HG03095 (cell line): ENCODE measurements at regions not wholly inside any gene's neighbourhood (a gene's known extent, or its start where the extent isn't known, plus 50 kb on each side); places are given as distances from the start of the nearest gene placed in this dataset.

Experiments
- ATAC-seq: cut with Tn5 transposase; IDR thresholded peaks from one replicate; pipeline ENCODE4 v1.9.1; 2021; ENCODE audit warnings: moderate library complexity; ENCODE audit not compliant: unreplicated experiment

DNA sequence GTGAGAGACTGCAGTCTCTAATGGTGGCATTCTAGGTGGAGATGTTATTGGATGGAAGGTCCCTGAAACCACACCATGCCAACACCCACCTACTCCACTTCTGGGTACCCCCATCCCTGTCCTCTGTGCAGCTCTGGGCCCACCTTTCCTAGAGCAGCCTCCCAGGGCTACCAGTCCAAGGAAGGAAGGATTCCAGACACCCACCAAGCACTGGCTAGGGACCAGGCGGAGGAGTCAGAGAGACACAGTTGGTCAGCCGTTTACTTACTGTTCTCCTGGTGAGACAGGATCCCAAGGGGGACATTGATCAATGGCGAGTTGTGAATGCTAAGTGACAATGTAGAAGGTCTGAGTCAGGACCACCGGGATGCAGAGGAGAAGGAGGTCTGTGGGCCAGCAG, 151.6 kb downstream of the TTC32 start:
- ATAC-seq = no peak

DNA sequence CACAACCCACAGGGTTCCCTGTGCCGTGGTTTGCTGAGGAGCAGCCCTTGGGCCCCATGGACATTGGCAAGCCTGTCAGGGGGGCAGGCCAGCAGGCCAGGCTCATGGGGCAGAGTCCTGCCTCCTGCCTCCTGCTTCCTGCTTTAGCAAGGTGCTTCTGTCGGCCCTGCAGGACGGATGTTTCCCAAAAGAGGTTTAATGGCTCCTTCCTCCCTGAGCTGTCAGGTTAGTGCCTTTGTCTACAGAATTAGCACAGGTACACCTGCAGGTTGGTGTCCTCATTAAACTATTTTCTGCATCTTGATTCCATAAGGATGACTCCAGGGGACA, 152.3 kb downstream of the TTC32 start:
- no peak for ATAC-seq

DNA sequence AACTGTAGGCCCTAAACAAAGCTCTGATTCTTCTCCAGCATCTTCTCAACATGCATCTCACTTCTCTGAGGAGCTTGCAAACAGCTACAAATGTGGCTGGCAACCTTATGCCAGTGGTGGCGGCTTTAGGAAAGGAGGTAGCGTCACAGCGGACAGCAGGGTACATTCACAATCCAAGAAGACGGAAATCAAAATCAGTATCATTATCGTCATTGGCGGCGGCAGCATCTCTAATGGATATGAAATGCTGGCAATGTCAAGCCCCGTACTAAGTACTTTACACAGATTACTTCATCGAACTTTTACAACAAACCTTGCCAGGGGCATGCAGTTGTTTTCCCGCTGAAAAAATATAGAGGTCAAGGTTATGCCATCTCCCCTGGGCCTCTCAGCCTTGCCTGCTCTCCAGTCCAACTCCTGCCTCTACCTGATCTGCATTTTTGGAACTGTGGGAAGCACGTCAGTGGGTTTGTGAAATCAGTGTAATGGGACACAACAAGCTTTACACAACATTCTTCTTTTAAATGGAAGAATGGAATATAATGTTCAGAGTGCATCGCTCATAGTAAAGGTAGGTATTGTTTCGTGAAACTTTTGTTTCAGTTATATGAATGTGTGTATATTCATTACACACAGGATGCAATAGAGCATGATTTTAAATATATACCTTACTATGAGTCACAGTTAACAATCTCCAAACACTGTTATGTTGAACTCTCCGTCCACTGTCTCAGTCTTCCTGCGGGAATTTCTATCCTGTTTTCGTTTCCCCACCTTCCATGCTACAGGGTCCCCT, 152.9 kb downstream of the TTC32 start:
- no peak for ATAC-seq

DNA sequence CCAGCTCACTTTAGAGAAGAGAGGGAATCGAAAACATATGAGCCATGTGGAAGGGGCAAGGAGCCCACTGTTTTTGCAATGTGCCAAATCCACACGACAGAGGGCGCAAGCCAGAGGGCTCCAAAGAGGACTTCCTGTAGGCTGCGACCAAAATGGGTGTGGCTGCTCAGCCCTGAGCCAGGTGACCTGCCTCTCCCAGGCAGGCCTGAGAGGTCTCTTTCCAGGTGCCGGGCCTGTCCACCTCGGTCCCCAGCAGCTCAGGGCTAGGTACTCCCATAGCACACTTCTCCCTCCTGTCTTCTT, 153.8 kb downstream of the TTC32 start:
- no peak for ATAC-seq

DNA sequence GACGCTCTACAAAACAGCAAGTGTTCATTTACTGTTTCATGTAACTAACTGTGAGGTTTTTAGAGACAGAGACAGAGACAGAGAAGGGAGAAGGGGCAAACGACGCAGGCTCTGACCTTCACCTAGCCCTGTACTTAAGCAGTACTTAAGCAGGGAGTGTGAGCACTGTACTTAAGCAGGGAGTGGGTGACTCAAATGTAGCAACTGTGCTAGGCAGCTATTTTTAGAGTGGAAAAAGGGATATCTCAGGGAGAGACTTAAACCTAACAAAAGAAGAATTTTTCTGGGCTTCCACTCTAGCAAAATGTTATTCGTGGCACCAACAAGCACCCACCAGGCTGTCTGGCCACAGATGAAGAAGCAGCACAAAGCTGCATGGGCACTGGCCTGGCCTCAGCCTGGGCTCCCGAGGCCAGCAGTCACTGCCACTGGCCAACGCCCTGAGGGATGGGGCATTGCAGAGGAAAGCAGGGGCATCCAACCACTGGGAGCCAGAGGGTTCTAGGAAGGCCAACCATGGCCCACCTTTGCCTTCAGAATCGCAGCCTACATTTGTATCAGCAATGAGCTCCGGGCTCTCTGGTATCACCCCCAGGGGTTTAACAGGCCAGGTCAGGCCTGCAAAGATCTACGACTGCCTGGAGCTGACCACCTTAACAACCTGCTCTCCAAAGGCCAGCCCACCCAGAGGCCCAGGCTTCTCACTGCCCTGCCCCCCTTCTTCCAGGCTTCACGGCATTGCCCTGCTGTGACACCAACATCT, 154.3 kb downstream of the TTC32 start:
- no peak for ATAC-seq

DNA sequence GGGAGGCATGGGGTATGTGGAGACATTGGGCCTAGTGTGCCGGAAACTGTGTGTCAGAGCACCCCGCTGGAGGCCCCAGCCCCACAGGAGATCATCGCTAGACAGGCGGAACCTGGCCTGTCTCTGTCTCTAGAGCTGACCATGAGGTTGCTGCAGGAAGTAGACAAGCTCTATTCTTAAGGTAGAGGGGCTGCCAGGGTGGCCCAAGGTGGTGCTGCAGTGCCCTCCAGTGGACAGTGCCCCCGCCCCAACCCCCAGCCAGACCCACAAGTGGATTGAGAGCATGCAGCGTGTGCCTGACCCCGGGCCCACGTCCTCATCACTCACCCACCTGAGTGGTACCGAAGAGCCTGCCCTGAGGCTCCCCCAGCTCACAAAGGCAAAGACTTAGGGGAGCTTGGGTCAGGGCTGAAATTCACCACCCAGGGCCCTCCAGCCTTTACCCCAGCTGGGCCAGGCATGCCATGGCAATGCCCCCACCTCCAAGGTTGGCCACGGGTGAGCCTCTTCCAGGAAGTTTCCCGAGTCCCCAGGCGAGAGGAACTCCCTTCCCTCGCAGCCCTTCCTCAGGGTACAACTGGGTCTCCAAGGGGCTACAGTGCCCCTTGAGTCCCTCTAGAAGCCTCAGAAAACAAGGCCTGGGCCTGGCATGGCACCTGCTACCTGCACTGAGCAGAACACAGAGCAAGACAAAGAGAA, 155.0 kb downstream of the TTC32 start:
- no peak for ATAC-seq

DNA sequence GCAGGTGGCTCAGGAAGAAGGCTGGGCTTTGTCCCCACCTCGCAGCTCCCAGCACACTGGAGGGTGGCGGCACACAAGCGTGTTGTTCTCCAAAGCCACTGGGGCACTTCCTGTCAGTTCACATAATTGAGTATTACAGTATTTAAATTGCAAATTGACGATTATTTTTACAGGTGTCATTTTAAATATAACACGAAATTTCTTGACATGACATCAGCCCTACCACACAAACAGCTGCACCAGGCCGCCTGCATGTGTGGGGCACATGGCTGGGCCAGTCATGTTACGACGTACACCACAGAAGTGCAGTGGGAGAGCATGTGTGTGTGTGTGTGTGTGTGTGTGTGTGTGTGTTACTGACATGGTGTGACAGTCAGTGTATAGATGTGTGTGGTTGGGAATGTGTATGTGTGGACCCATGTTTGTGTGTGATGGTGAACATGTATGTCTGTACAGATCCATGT, 155.6 kb downstream of the TTC32 start:
- no peak for ATAC-seq

DNA sequence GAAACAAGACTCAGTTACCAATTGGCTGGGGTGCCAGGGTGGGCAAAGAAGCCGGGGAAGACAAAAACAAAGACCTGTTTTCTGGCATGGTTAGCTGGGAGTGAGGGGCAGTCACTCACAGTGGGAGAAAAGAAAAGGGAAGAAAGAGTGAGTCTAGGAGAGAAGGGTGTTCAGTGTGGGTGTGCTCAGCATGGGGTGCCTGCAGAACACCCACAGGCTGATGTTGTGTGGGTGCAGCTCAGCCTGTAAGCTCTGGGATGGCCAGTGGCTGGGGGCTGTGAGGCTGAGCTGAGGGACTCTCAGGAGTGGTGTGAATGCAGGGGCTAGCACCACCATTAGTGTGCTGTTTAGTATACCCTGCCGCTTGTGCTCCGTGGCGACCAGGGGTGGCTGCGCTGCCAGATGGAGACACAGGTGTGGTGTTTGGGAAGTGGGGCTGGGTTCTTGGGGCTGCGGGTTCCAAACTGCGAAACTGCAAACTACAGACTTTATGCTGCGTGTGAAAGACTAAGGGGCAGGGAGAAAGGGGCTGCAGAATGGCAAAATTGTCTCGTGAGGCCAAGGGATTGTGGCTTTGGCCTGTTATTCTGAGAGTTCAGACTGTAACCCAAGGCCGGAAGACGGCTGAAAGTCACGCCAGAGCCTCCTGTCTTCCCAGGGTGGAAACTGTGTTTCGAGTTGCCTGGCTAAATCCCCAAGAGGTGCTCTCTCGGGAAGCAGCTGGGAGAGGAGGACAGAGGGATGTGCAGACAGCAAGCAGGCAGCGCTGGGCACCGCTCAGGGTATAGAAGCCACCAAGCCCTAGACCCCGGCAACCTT, 156.3 kb downstream of the TTC32 start:
- no peak for ATAC-seq

DNA sequence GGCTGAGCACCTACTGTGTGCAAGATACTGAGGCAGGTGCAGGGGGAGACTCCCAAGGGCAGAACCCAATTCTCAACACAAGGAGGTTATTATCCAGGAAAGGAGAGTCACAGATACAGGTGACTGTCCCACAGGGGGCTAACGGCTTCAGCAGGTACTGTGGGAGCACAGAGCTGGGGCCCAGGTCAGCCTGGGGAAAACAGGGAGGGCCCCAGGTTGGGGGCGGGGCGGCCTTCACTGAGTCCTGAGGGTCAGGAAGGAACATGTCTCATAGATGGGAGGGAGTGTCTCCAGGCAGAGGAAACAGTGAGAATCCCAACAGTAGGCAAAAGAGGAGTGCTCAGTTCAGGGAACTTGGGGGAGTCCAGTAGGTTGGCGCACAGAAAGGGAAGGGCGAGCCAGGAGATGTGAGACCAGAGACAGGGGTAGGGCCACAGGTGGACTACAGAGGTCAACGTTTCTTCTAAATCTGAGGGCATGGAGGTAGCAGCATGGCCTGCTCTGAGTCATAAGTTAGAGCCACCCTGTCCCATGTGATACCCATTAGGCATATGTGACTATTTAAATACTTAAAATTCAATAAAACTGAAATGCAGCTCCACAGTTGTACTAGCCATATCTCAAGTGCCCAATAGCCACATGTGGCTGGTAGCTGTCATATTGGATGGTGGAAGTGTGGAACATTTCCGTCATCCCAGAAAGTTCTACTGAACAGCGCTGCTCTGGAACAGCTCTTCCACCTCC, 157.2 kb downstream of the TTC32 start:
- no peak for ATAC-seq

DNA sequence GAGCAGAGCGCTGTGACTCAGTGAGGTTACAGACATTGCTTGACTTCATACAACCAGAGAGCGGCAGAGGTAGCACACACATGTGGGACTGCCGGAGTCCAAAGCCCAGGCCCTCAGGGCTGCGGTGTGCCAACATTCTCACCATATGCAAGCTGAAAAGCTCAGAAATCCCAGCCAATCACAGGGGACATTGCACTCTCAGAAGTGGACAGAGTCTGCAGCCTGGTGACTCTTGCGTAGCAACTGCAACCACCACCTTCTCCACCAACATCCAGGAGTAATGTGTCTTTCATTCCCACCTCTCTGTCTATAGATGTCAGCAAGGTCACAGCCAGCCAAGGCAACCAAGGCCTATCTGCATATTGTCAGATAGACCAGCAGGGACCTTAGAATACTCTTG, 158.1 kb downstream of the TTC32 start:
- ATAC-seq = no peak

DNA sequence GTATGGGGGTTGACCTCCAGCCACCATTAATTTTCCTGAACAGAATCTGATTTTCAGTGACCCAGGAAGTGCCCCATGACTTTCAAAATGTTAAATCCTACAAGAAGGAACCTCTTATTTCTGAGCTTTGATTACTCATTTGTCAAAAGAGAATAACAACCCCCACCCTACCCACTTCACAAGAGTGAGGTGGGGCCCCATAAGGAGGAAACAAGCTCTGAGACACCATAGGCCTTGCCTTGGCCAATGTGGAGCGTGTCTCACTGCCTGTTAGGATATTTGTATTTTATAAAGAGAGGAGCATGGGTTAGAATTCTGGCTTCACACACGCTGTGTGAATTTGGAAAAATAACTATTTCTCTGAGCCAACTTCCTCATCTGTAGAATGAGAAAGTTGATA, 158.9 kb downstream of the TTC32 start:
- no peak for ATAC-seq

DNA sequence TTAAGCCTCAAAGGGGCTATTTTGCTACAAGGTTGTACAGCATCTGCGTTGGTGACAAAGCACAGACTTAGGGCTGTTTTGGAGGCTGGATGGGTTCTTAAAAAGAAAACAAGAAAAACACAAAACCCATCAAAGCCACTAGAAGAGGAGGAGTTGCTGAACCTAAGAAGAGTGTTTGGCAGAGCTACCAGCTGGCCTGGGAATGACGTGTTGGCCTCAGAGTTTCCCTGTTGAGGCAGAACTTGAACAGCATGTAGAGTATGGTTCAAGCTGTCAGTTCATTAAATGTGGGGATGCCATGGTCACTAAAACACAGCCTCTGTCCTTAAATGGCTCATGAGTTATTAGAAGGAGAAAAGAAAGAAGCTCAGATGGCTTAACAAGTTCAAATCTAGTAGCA, 162.5 kb downstream of the TTC32 start:
- ATAC-seq = no peak

DNA sequence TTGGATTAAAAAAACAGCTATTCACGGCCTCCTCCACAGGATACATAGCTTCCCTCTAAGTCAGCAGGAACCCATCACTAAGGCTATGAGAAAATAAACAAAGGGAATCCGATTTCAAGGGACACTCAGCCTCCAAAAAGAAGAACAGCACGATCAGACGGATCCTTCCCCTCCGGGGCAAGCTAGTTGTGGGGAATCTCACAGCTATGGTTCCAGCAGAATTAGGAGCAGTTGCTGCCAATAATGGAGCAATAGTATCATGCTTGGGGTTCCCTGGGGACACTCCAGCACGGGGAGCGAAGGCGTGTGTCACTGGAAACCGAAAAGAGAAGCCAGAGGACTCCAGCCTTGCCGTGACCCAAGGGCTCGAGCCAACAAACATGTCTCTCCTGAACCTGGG, 163.1 kb downstream of the TTC32 start:
- no peak for ATAC-seq

DNA sequence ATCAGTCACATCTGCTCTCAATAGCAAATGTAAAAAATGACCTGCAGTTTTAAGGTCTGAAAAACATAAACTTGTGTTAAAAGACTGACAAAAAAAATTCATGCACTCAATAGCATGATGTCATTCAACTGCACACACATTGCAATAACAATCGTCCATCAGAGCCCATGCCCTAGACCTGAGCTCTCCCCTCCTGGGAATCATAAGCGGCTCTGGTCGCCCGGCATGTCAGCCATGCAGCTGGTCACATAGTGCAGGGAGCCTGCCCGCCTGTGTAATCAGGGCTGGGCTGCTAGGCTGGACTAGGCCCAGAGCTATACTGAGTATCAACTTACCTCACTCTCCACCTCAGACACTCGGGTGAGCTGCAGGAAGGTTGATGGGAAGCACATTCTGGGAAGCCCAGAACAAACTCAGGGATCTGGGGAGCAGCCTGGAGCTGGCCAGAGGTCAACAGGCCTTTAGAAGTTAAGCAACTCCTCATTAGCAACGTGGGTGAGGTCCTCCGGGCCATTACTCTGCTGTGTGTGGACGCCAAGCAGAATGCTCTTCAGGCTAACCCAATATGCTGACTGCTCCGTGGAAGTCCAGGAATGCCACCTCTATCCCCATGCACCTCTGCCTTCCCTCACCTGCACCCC, 165.5 kb downstream of the TTC32 start:
- ATAC-seq = no peak

DNA sequence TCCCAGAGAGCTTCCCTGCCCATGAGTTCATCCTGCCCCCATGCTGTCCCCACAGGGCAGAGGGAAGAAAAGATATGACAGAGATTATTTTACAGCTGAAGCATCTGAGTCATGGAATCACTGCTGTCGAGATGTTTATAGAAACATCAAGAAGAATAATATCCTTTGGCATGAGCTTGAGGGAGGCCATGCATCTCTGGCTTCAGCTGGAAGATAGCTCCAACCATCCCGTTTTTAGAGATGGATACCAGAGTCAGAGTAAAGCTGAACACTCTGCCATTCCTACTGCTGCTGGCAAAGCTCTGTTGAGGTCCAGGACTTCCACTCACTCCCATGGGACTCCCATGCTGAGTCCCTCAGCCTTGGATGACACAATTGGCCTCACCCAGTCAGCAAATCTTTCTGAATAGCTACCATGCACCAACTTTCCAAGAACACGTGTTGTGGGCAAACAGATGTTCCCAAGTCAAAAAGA, 167.8 kb downstream of the TTC32 start:
- ATAC-seq = no peak

DNA sequence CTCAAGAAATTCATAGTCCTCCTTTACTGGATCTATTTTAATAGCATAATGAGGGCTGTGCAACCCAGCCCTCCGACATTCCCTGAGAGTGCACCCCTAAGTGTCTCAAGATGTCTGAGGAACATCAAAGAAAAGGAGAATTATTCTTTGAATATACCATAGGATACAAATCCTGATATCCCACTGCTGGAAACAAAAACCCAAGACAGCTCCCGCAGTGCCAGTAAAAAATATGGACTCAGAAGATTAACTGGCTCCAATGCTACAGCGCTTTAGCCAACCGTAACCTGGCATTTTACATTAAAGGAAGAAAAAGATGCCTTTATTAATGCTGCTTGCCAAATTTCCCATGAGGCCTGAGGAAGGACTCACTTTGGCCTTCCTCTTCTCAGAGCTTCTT, 168.4 kb downstream of the TTC32 start:
- ATAC-seq = no peak

DNA sequence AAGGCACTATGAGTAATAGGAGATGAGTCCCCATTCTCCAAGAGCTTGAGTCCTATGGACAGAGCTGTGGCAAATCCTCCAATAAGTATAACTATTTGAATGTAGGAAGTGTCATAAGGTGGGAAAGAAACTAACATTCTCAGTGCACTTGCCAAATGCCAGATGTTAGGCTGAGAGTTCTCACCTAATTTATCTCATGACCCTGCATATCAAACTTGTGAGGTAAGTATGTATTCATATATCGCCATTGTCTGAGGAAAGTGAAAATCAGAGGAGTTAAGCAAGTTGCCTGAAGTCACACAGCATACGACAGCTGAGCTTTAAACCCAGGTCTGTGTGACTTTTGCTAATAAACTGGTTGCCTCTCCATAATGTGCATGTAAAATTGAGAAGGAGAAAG, 169.5 kb downstream of the TTC32 start:
- ATAC-seq = no peak

DNA sequence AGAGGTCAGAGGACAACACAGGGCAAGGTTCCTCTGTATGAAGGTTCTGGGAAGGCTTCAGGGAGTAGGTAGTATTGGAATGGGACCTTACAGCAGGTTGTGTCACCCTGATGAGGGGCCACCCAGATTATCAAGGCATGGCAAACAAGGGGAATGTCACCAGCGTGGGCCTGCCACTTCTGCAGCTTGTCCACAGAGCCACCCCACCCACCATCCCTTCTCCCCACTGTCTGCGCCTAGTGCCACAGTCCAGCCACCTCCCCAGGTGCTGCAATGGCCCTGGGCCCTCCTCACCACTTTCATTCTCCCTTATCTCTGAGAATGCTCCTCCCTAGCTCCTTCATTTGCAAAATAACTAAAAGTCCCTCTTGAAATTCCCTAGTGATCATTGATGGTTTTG, 170.3 kb downstream of the TTC32 start:
- no peak for ATAC-seq

DNA sequence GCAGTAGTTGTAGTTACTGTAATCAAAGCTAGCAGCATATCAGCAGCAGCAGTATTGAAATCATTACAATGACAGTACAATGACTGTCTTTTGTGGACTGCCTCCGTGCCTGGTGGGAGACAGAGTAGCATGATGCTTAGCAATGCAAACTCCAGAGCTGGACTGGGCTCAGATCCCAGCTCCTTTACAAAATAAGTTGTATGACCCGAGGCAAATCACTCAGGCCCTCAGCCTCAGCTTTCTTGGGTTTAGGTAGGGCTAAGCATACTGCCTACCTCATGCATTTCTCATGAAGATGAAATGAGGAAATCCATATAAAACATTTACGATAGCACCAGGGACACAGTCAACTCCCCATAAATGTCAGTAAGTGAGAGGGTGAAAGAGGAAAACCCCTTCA, 170.7 kb downstream of the TTC32 start:
- ATAC-seq = no peak

DNA sequence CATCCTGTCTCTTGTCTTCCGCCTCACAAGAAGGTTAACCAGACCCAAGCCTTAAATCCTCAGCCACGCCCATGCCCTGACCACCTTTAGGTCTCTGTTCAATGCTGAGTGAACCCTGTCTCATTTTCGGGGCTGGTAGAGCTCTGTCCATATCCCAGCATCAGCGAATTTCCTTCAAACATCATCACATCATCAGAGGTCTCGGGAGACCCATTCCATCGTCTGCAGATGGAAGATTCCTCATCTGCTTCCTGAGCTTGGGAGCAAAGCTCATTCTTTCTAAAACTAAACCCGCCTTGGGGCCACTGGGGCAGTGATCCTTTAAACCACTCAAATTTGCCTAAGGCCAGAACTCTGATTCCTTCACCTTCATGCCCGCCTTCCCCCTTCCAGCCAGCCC, 173.7 kb downstream of the TTC32 start:
- ATAC-seq = no peak
